ENCODE measurements at regions not wholly inside any gene's neighbourhood (a gene's known extent, or its start where the extent isn't known, plus 50 kb on each side); places are given as distances from the start of the nearest gene placed in this dataset.
A peak's percentile ranks its signal among the peaks of the same experiment; 100 is the strongest.
"Not testable (repeated sequence)": the region's sequence is repeated elsewhere in the genome, so short reads cannot be mapped to it uniquely, and the experiment has no call there.

DNA sequence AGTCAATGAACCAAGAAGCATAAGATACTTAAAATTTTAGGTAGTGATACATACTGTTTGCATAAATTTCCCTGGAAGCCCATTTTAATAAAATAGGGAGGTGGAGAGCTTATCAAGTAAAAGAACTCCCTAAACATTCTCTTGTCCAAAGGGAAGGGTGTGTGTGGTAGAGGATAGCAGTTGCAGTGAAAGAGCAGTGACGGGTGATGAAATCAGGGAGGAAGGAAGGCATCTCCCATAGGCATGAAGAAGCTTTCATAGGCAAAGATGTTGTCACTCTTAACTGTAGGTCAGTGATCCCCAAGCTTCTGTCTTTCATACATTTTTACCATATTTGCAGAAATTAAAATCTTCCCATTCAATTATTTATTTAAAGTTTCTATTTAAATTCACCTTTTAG, 60.0 kb upstream of the ZNF831 start:
- Mint-ChIP-seq H3K27me3 (no peaks in the 10 kb centered on the region), H3K36me3 (ENCODE audit: low read depth) (no peaks in the 10 kb centered on the region), H3K9me3 (no peaks in the 10 kb centered on the region), H3K4me1 (ENCODE audit: low read depth) (peaks cover 11% of the 10 kb centered on the region), H3K27ac (no peak overlapping the region), H3K4me3 (no peak overlapping the region)
- CTCF ChIA-PET = interaction anchor here (0.8 to 2.2 kb wide), 4 partner anchors 12 to 119 kb away, joined by 3 to 12 read pairs (median 4); no protein-coding TSS in a partner anchor
- Histone ChIP-seq H3K9me3 (ENCODE audit: control insufficient read depth in 1 of 2, insufficient read depth in 1 of 2, low read length in 2 of 2) (no peaks in the 10 kb centered on the region), H3K27ac (ENCODE audit: low read depth in 1 of 2, low read length in 2 of 2) (no peak overlapping the region), H3K4me1 (ENCODE audit: insufficient read depth, low read length) (peaks cover 9% of the 10 kb centered on the region), H3K27me3 (ENCODE audit: control insufficient read depth in 1 of 2, insufficient read depth in 2 of 2, low read length in 2 of 2) (no peaks in the 10 kb centered on the region), H3K4me3 (ENCODE audit: low read length) (no peak overlapping the region), H3K36me3 (ENCODE audit: insufficient read depth, low read length) (no peaks in the 10 kb centered on the region)
- DNase-seq = no peak
- intact Hi-C loops (cut with DNase I, micrococcal nuclease) = no loop called here
- TF ChIP-seq, protein P1, sequence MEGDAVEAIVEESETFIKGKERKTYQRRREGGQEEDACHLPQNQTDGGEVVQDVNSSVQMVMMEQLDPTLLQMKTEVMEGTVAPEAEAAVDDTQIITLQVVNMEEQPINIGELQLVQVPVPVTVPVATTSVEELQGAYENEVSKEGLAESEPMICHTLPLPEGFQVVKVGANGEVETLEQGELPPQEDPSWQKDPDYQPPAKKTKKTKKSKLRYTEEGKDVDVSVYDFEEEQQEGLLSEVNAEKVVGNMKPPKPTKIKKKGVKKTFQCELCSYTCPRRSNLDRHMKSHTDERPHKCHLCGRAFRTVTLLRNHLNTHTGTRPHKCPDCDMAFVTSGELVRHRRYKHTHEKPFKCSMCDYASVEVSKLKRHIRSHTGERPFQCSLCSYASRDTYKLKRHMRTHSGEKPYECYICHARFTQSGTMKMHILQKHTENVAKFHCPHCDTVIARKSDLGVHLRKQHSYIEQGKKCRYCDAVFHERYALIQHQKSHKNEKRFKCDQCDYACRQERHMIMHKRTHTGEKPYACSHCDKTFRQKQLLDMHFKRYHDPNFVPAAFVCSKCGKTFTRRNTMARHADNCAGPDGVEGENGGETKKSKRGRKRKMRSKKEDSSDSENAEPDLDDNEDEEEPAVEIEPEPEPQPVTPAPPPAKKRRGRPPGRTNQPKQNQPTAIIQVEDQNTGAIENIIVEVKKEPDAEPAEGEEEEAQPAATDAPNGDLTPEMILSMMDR (IDR thresholded peaks at IDR 0.05) = no peak
- no peak for ATAC-seq (ENCODE audit: poor library complexity)
- POLR2A ChIA-PET = interaction anchor here (0.7 to 2.7 kb wide), 2 partner anchors 18 to 44 kb away, joined by 3 to 11 read pairs; no protein-coding TSS in a partner anchor

DNA sequence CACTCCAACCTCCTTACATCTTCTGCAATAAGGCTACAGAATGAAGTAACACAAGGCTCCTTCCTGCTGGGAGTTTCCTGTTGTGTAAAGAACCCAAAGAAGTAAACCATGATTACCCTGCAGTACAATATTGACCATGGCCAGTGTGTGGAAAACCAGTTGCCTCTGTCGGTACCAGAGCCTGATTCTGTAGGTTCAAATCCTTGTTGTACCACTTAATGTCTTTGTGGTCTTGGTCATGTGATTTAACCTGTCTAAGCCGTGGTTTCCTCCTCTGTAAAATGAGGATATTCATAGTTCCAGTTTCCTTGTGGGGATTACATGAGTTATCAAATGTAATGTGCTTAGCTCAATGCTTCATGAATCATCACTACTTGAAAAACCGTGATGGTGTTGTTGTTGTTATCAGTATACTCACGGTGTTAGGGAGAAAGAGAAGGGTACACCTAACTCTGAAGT, 60.3 kb upstream of the PRELID3B start:
- TF ChIP-seq, protein P1 (IDR thresholded peaks at IDR 0.05) = no peak
- no peak overlapping the region for H3K4me3 Mint-ChIP-seq
- peak; percentile 32 for ATAC-seq (ENCODE audit: poor library complexity)
- no peak overlapping the region for H3K27ac Mint-ChIP-seq
- H3K4me3 ChIP-seq (ENCODE audit: low read length) = no peak overlapping the region
- peaks cover 11% of the 10 kb centered on the region for H3K4me1 Mint-ChIP-seq (ENCODE audit: low read depth)
- peak in 1 of 14 experiments; percentile 24 for DNase-seq
- H3K27me3 Mint-ChIP-seq = no peaks in the 10 kb centered on the region
- H3K9me3 ChIP-seq (ENCODE audit: control insufficient read depth in 1 of 2, insufficient read depth in 1 of 2, low read length in 2 of 2) = no peaks in the 10 kb centered on the region
- no peak overlapping the region for H3K27ac ChIP-seq (ENCODE audit: low read depth in 1 of 2, low read length in 2 of 2)
- POLR2A ChIA-PET = interaction anchor here (0.7 kb wide), 1 partner anchor 44 kb away, joined by 3 read pairs; no protein-coding TSS in a partner anchor
- no peaks in the 10 kb centered on the region for H3K36me3 Mint-ChIP-seq (ENCODE audit: low read depth)
- H3K9me3 Mint-ChIP-seq = no peaks in the 10 kb centered on the region
- H3K27me3 ChIP-seq (ENCODE audit: control insufficient read depth in 1 of 2, insufficient read depth in 2 of 2, low read length in 2 of 2) = no peaks in the 10 kb centered on the region
- CTCF ChIA-PET = interaction anchor here (0.8 to 2.2 kb wide), 4 partner anchors 11 to 119 kb away, joined by 3 to 12 read pairs (median 4); no protein-coding TSS in a partner anchor
- H3K4me1 ChIP-seq (ENCODE audit: insufficient read depth, low read length) = peaks cover 9% of the 10 kb centered on the region
- intact Hi-C loops (cut with DNase I, micrococcal nuclease) = no loop called here
- H3K36me3 ChIP-seq (ENCODE audit: insufficient read depth, low read length) = no peaks in the 10 kb centered on the region

DNA sequence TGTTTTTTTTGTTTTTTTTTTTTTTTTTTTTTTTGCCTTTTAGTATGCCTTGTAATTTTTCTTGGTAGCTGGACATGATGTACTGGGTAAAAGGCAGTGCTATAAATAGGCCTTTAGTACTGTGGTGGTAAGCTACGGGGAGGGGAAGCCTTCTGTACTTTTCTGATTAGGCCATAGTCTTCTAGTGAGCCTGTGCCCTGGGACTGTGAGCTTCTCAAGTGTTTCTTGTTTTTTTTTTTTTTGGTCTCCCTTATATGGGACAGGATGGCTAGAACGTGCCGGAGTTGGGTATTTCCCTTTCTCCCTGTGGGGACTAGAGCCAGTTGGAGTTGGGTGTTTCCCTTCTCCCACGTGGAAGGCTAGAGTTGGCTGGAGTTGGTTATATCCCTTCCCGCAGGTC, 59.4 kb upstream of the PRELID3B start:
- intact Hi-C loops (cut with DNase I, micrococcal nuclease) = no loop called here
- TF ChIP-seq, protein P1 (IDR thresholded peaks at IDR 0.05) = no peak
- no peak overlapping the region for H3K27ac Mint-ChIP-seq
- no peaks in the 10 kb centered on the region for H3K9me3 ChIP-seq (ENCODE audit: control insufficient read depth in 1 of 2, insufficient read depth in 1 of 2, low read length in 2 of 2)
- no peak for ATAC-seq (ENCODE audit: poor library complexity)
- no peak overlapping the region for H3K4me3 ChIP-seq (ENCODE audit: low read length)
- no peaks in the 10 kb centered on the region for H3K27me3 Mint-ChIP-seq
- peaks cover 9% of the 10 kb centered on the region for H3K4me1 ChIP-seq (ENCODE audit: insufficient read depth, low read length)
- ChIA-PET CTCF (interaction anchor here (1.6 kb wide), 1 partner anchor 105 kb away, joined by 6 read pairs; no protein-coding TSS in a partner anchor), POLR2A (interaction anchor here (1.2 kb wide), 1 partner anchor 21 kb away, joined by 3 read pairs; no protein-coding TSS in a partner anchor)
- H3K4me1 Mint-ChIP-seq (ENCODE audit: low read depth) = peaks cover 11% of the 10 kb centered on the region
- H3K9me3 Mint-ChIP-seq = no peaks in the 10 kb centered on the region
- no peaks in the 10 kb centered on the region for H3K36me3 Mint-ChIP-seq (ENCODE audit: low read depth)
- no peaks in the 10 kb centered on the region for H3K36me3 ChIP-seq (ENCODE audit: insufficient read depth, low read length)
- H3K27me3 ChIP-seq (ENCODE audit: control insufficient read depth in 1 of 2, insufficient read depth in 2 of 2, low read length in 2 of 2) = no peaks in the 10 kb centered on the region
- H3K4me3 Mint-ChIP-seq = no peak overlapping the region
- no peak for DNase-seq
- H3K27ac ChIP-seq (ENCODE audit: low read depth in 1 of 2, low read length in 2 of 2) = no peak overlapping the region

- H3K9me3 Mint-ChIP-seq; H3K36me3 Mint-ChIP-seq (ENCODE audit: low read depth); H3K27me3 Mint-ChIP-seq; H3K4me1 ChIP-seq (ENCODE audit: insufficient read depth, low read length); intact Hi-C loops (cut with DNase I, micrococcal nuclease); H3K27me3 ChIP-seq (ENCODE audit: control insufficient read depth in 1 of 2, insufficient read depth in 2 of 2, low read length in 2 of 2); POLR2A ChIA-PET; H3K27ac Mint-ChIP-seq; H3K4me3 Mint-ChIP-seq; H3K4me3 ChIP-seq (ENCODE audit: low read length); H3K27ac ChIP-seq (ENCODE audit: low read depth in 1 of 2, low read length in 2 of 2); ATAC-seq (ENCODE audit: poor library complexity); DNase-seq; H3K9me3 ChIP-seq (ENCODE audit: control insufficient read depth in 1 of 2, insufficient read depth in 1 of 2, low read length in 2 of 2); H3K36me3 ChIP-seq (ENCODE audit: insufficient read depth, low read length): not testable (repeated sequence)
- H3K4me1 Mint-ChIP-seq (ENCODE audit: low read depth) = peaks cover 11% of the 10 kb centered on the region
- CTCF ChIA-PET = interaction anchor here (1.2 kb wide), 1 partner anchor 12 kb away, joined by 4 read pairs; no protein-coding TSS in a partner anchor
Observed at GRCh38 chr20:59099864-59100263, 57.3 kb upstream of the PRELID3B start.

Data from CD4-positive, alpha-beta T cell (primary cell).